HepG2 (cell line): ENCODE measurements at regions not wholly inside any gene's neighbourhood (a gene's known extent, or its start where the extent isn't known, plus 50 kb on each side); places are given as distances from the start of the nearest gene placed in this dataset.

Experiments used
- ATAC-seq: fragments of 200-7000 bp; cut with Tn5 transposase; 3 replicates; pipeline ENCODE4 v1.9.1; 2020; ENCODE audit warnings: mild to moderate bottlenecking, moderate library complexity
- BruUV-seq: library from RNA; stranded (reverse); fragments of 400-500 nt; replicated peaks from 2 replicates; lab custom pipeline; 2021; lab: Mats Ljungman, UMichigan
- CTCF ChIA-PET: fragments of 300-600 bp; formaldehyde crosslinking; extraction: SDS; loops from one replicate; lab custom pipeline; 2021; ENCODE audit warnings: low total read pairs, inconsistent platforms, low intra/inter-chr PET ratio; lab: Yijun Ruan, JAX
- POLR2A ChIA-PET: fragments of 350-600 bp; sonication (Branson Sonifier 250); formaldehyde crosslinking; loops from one replicate; lab custom pipeline; 2020; ENCODE audit warnings: antibody characterized with exemption, inconsistent platforms; lab: Yijun Ruan, JAX
- DNase-seq: peaks from one replicate; pipeline ENCODE4 v3.0.0-alpha.2; 2015; ENCODE audit warnings: low spot score
- FAIRE-seq: peaks from 3 replicates; lab custom pipeline; 2011; peaks lifted over from hg19 to GRCh38; lab: Jason Lieb, UNC
- H2AFZ ChIP-seq: one replicate; pipeline ENCODE4 v1.6.1; 2011; ENCODE audit warnings: low read length, inconsistent platforms
- H3K27ac ChIP-seq: fragments of 300-600 bp; 3 replicates; pipeline ENCODE4 v1.8.0; 2011; ENCODE audit warnings: mixed run types, mild to moderate bottlenecking, mixed read lengths, low read length, inconsistent platforms; ENCODE audit not compliant: insufficient read depth; ENCODE audit errors: extremely low read length
- H3K27me3 ChIP-seq, 2 experiments: fragments of 200-600 bp in 1 of 2; 2 replicates in 1 of 2; 3 replicates in 1 of 2; pipeline versions ENCODE4 v1.6.0 to v1.8.0; 2011; ENCODE audit warnings: low read length in 2 of 2, mild to moderate bottlenecking in 2 of 2, moderate library complexity in 2 of 2, inconsistent platforms in 1 of 2; ENCODE audit not compliant: insufficient read depth in 2 of 2, control insufficient read depth in 1 of 2
- H3K36me3 ChIP-seq, 2 experiments: fragments of 200-600 bp in 1 of 2; replicated peaks in 1 of 2; 2 replicates in 1 of 2; 3 replicates in 1 of 2; pipeline versions ENCODE4 v1.5.1 to v1.8.0; 2011; ENCODE audit warnings: low read length in 2 of 2, inconsistent platforms in 1 of 2; ENCODE audit not compliant: insufficient read depth in 2 of 2, control insufficient read depth in 1 of 2
- H3K4me1 ChIP-seq: 2 replicates; pipeline ENCODE4 v1.5.1; 2012; ENCODE audit warnings: low read length, inconsistent platforms; ENCODE audit not compliant: insufficient read depth
- H3K4me2 ChIP-seq: 2 replicates; pipeline ENCODE4 v1.6.0; 2011; ENCODE audit warnings: low read depth, low read length, inconsistent platforms
- H3K4me3 ChIP-seq, 3 experiments: fragments of 200-600 bp in 1 of 3; sonication (generic), shearing (Covaris generic) in 1 of 3; replicated peaks in 1 of 3; 2 replicates each; pipeline ENCODE4 v1.5.1; 2011 to 2016; ENCODE audit warnings: low read length in 3 of 3, inconsistent platforms in 2 of 3, low read depth in 2 of 3, mild to moderate bottlenecking in 2 of 3, control low read depth in 1 of 3, mixed read lengths in 1 of 3; ENCODE audit not compliant: insufficient read depth in 1 of 3
- H3K79me2 ChIP-seq: one replicate; pipeline ENCODE4 v1.6.1; 2011; ENCODE audit warnings: low read length, inconsistent platforms; ENCODE audit not compliant: insufficient read depth
- H3K9ac ChIP-seq: 2 replicates; pipeline ENCODE4 v1.6.0; 2011; ENCODE audit warnings: mild to moderate bottlenecking, low read depth, low read length, inconsistent platforms; ENCODE audit not compliant: insufficient read depth
- H3K9me3 ChIP-seq: 2 replicates; pipeline ENCODE4 v1.5.1; 2012; ENCODE audit warnings: mild to moderate bottlenecking, low read length
- H4K20me1 ChIP-seq: 2 replicates; pipeline ENCODE4 v1.6.0; 2011; ENCODE audit warnings: inconsistent platforms, mild to moderate bottlenecking, low read length, moderate library complexity; ENCODE audit not compliant: insufficient read depth
- ARNT2 ChIP-seq: sonication (generic); formaldehyde crosslinking; IDR thresholded peaks from 2 replicates; pipeline ENCODE4 v1.8.0; 2022; ENCODE audit warnings: mild to moderate bottlenecking, low read depth, missing genetic modification reagents, moderate library complexity
- BORCS8-MEF2B ChIP-seq: sonication (generic); formaldehyde crosslinking; IDR thresholded peaks from 2 replicates; pipeline ENCODE4 v1.8.0; 2022; ENCODE audit warnings: mild to moderate bottlenecking, missing genetic modification reagents
- E2F1 ChIP-seq: sonication (generic); formaldehyde crosslinking; IDR thresholded peaks from 2 replicates; pipeline ENCODE4 v1.5.0; 2020; ENCODE audit warnings: missing genetic modification reagents
- FOXP1 ChIP-seq, 2 experiments: fragments of 450-650 bp in 1 of 2; IDR thresholded peaks; 2 replicates each; pipeline ENCODE4 v1.6.1; 2017 to 2018; ENCODE audit warnings: antibody characterized with exemption in 1 of 2
- HOXA5 ChIP-seq: sonication (generic); formaldehyde crosslinking; IDR thresholded peaks from 2 replicates; pipeline ENCODE4 v1.4.0; 2020; ENCODE audit warnings: missing genetic modification reagents
- KLF11 ChIP-seq: IDR thresholded peaks from 2 replicates; pipeline ENCODE4 v1.6.1; 2016; ENCODE audit warnings: missing compliant biosample characterization
- MBNL3 ChIP-seq: fragments of 250-450 bp; sonication (Bioruptor Pico); conservative IDR thresholded peaks from 2 replicates; pipeline ENCODE4 v1.8.0; 2022; ENCODE audit warnings: mild to moderate bottlenecking, inconsistent platforms
- STAT5B ChIP-seq: sonication (generic); formaldehyde crosslinking; IDR thresholded peaks from 2 replicates; pipeline ENCODE4 v1.4.0; 2020; ENCODE audit warnings: missing genetic modification reagents
- ZBTB26 ChIP-seq: IDR thresholded peaks from 2 replicates; pipeline ENCODE4 v1.6.1; 2016; ENCODE audit warnings: missing compliant biosample characterization, missing genetic modification reagents, borderline replicate concordance
- ZNF446 ChIP-seq: sonication (generic); formaldehyde crosslinking; IDR thresholded peaks from 2 replicates; pipeline ENCODE4 v1.5.0; 2020; ENCODE audit warnings: mild to moderate bottlenecking, missing genetic modification reagents
- ZNF607 ChIP-seq: sonication (generic); formaldehyde crosslinking; IDR thresholded peaks from 2 replicates; pipeline ENCODE4 v1.5.1; 2020; ENCODE audit warnings: missing genetic modification reagents, mild to moderate bottlenecking, borderline replicate concordance
- ZNF615 ChIP-seq: sonication (generic); formaldehyde crosslinking; IDR thresholded peaks from 2 replicates; pipeline ENCODE4 v1.5.0; 2020; ENCODE audit warnings: mild to moderate bottlenecking, missing genetic modification reagents, borderline replicate concordance
- ZNF766 ChIP-seq: sonication (generic); formaldehyde crosslinking; IDR thresholded peaks from 2 replicates; pipeline ENCODE4 v1.5.0; 2020; ENCODE audit warnings: missing genetic modification reagents, borderline replicate concordance
- ZNF816 ChIP-seq: sonication (generic); formaldehyde crosslinking; IDR thresholded peaks from 2 replicates; pipeline ENCODE4 v1.8.0; 2022; ENCODE audit warnings: missing genetic modification reagents, mild to moderate bottlenecking, borderline replicate concordance
- WGBS: methylation state at CpG from one replicate; pipeline ENCODE4 v1.1.6; 2017; ENCODE audit warnings: low lambda C conversion rate; 5-methylcytosine and 5-hydroxymethylcytosine counted together
- in situ Hi-C: cut with HindIII; loops from 2 replicates; pipeline ENCODE4 v1.10.0; 2017; ENCODE audit warnings: low pct_unique_long_range_greater_than_20kb; ENCODE audit not compliant: extremely low pct_ligation_motif_present
- intact Hi-C: fragments of 100-400 bp; cut with micrococcal nuclease; formaldehyde crosslinking; loops from one replicate; pipeline ENCODE4 v1.10.0; 2022; ENCODE audit not compliant: unreplicated experiment

GRCh38 chr2:139465789-139466188 lies 685.6 kb upstream of the NXPH2 start:
- under 1% methylated on average over 4 of the region's 4 CpGs for WGBS
- Histone ChIP-seq H3K27ac (no peak overlapping the region), H3K4me2 (no peak overlapping the region), H3K4me1 (no peaks in the 10 kb centered on the region), H4K20me1 (no peaks in the 10 kb centered on the region), H3K9ac (no peak overlapping the region), H3K27me3 (no peaks in the 10 kb centered on the region), H3K9me3 (no peaks in the 10 kb centered on the region), H3K4me3 (no peak overlapping the region), H2AFZ (no peak overlapping the region), H3K36me3 (no peaks in the 10 kb centered on the region), H3K79me2 (no peaks in the 10 kb centered on the region)
- no TSS peak for BruUV-seq
- FAIRE-seq (no peak), ATAC-seq (no peak), DNase-seq (no peak)
- in situ Hi-C loops: no loop called here
- ChIA-PET POLR2A (no interaction called here), CTCF (no interaction called here)
- TF ChIP-seq ARNT2 (CRISPR knock-in tag) (no peak), KLF11 (CRISPR knock-in tag) (no peak), ZNF446 (CRISPR knock-in tag) (no peak), ZNF607 (CRISPR knock-in tag) (no peak), HOXA5 (CRISPR knock-in tag) (no peak), ZNF766 (CRISPR knock-in tag) (no peak), ZBTB26 (CRISPR knock-in tag) (no peak), MBNL3 (CRISPR knock-in tag) (no peak), ZNF615 (no peak), BORCS8-MEF2B (CRISPR knock-in tag) (no peak), ZNF816 (no peak), STAT5B (CRISPR knock-in tag) (no peak), FOXP1 (IDR thresholded peaks at IDR 0.05) (no peak), FOXP1 (CRISPR knock-in tag; IDR thresholded peaks at IDR 0.05) (no peak), E2F1 (CRISPR knock-in tag) (no peak)
- intact Hi-C loops: no loop called here
